Fibroblast of lung (primary cell): ENCODE measurements at regions not wholly inside any gene's neighbourhood (a gene's known extent, or its start where the extent isn't known, plus 50 kb on each side); places are given as distances from the start of the nearest gene placed in this dataset.

Source experiments
- CTCF ChIP-seq, 2 donors: IDR thresholded peaks in 1 of 2; conservative IDR thresholded peaks in 1 of 2; 1 replicate in 1 of 2; 2 replicates in 1 of 2; pipeline ENCODE4 v1.5.1; 2011 to 2012; ENCODE audit warnings: low read length in 2 of 2, control low read depth in 1 of 2, inconsistent platforms in 1 of 2, low read depth in 1 of 2, mild to moderate bottlenecking in 1 of 2
- EZH2 ChIP-seq: IDR thresholded peaks from 2 replicates; pipeline ENCODE4 v1.5.1; 2012; ENCODE audit warnings: low read length, control low read depth, mild to moderate bottlenecking; ENCODE audit errors: missing control alignments

GRCh38 chr1:238487931-238488330, 597.2 kb upstream of the ZP4 start:
- no peak for TF ChIP-seq CTCF (conservative IDR thresholded peaks at IDR 0.05 in 1 of 2, IDR thresholded peaks at IDR 0.05 in 1 of 2; ENCODE audit: low read depth in 1 of 2, low read length in 2 of 2)
- TF ChIP-seq EZH2: no peak
